ENCODE measurements at regions not wholly inside any gene's neighbourhood (a gene's known extent, or its start where the extent isn't known, plus 50 kb on each side); places are given as distances from the start of the nearest gene placed in this dataset.

DNA sequence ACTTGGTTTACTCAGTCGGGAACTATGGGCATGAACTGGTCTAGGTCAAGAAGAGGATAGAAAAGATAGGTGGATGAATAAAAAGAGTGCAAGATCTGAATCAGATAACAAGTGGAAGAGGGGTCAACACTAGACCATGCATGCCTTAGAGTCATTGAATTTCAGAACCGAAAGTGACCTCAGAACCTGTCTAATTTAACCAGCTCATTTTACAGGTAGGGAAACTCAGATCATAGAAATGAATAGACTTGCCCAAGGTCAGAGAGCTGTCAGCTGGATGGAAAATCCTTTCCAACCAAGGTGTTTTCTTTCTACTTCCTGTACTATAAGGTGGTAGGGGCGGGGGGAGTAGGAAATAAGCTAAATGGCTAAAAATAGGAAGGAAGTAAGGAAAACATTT, 121.4 kb upstream of the ADGRF1 start:
- CTCF ChIA-PET (ENCODE audit: low intra/inter-chr PET ratio): no interaction called here
- 1% methylated on average over 3 of the region's 3 CpGs for WGBS (ENCODE audit: insufficient coverage, low coverage, missing lambda C conversion rate)
- Histone ChIP-seq H3K36me3 (ENCODE audit: control insufficient read depth, insufficient read depth, low read length) (no peaks in the 10 kb centered on the region), H3K79me2 (ENCODE audit: control insufficient read depth, insufficient read depth, low read length) (no peaks in the 10 kb centered on the region), H4K20me1 (replicated peaks; ENCODE audit: control insufficient read depth, insufficient read depth, low read length) (no peaks in the 10 kb centered on the region), H3K27me3 (ENCODE audit: control insufficient read depth in 2 of 2, insufficient read depth in 2 of 2, low read length in 2 of 2) (no peaks in the 10 kb centered on the region), H3K9me3 (replicated peaks; ENCODE audit: control insufficient read depth, insufficient read depth, low read depth, low read length) (no peaks in the 10 kb centered on the region), H3K4me2 (ENCODE audit: insufficient read depth, low read length) (no peak overlapping the region), H3K9me1 (ENCODE audit: control insufficient read depth, insufficient read depth, low read length) (no peaks in the 10 kb centered on the region), H3K9ac (ENCODE audit: insufficient read depth in 1 of 2, low read depth in 2 of 2, low read length in 2 of 2) (no peak overlapping the region), H3K4me3 (no peak overlapping the region), H3K4me1 (replicated peaks in 1 of 2; ENCODE audit: control insufficient read depth in 2 of 2, insufficient read depth in 2 of 2, low read length in 2 of 2) (no peaks in the 10 kb centered on the region), H2AFZ (ENCODE audit: low read depth, low read length) (no peak overlapping the region), H3K27ac (ENCODE audit: extremely low read depth, low read depth, low read length) (no peak overlapping the region)
- POLR2A ChIA-PET: interaction anchor here (1.1 kb wide), 2 partner anchors 19 to 44 kb away, joined by 3 read pairs; no protein-coding TSS in a partner anchor
- BruUV-seq (replicated peaks): no TSS peak
- no peak for DNase-seq (ENCODE audit: extremely low read depth in 1 of 4, low spot score in 3 of 4)
- in situ Hi-C loops (cut with MboI): no loop called here
- intact Hi-C loops (cut with micrococcal nuclease): no loop called here
- FAIRE-seq: no peak
- ATAC-seq: no peak
- TF ChIP-seq SRSF1 (IDR thresholded peaks at IDR 0.05; ENCODE audit: low read depth, low read length): no peak
- TF ChIP-seq FOS (IDR thresholded peaks at IDR 0.05; ENCODE audit: extremely low read depth, insufficient read length): no peak
- no peak for TF ChIP-seq HCFC1 (IDR thresholded peaks at IDR 0.05; ENCODE audit: low read depth, low read length)
- TF ChIP-seq, protein P1, sequence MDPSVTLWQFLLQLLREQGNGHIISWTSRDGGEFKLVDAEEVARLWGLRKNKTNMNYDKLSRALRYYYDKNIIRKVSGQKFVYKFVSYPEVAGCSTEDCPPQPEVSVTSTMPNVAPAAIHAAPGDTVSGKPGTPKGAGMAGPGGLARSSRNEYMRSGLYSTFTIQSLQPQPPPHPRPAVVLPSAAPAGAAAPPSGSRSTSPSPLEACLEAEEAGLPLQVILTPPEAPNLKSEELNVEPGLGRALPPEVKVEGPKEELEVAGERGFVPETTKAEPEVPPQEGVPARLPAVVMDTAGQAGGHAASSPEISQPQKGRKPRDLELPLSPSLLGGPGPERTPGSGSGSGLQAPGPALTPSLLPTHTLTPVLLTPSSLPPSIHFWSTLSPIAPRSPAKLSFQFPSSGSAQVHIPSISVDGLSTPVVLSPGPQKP (CRISPR knock-in tag; IDR thresholded peaks at IDR 0.05): no peak
- no peak for TF ChIP-seq CHCHD3 (CRISPR knock-in tag; IDR thresholded peaks at IDR 0.05)
- no peak for TF ChIP-seq DDX20 (tag; IDR thresholded peaks at IDR 0.05; ENCODE audit: low read depth)
- TF ChIP-seq ELF1 (tag; IDR thresholded peaks at IDR 0.05): no peak
- TF ChIP-seq HMG20B (CRISPR knock-in tag; IDR thresholded peaks at IDR 0.05): no peak
